Activated T-helper 2 cell treated with anti-CD3 and anti-CD28 coated beads, Interferon-gamma antibody, Interleukin-2, Interleukin-4, amounts not matched to agents 10 μg/mL and 5 μg/mL and 100 μg/mL, durations not matched to agents 14 hours and 24 hours and 36 hours (primary cell): ENCODE measurements at regions not wholly inside any gene's neighbourhood (a gene's known extent, or its start where the extent isn't known, plus 50 kb on each side); places are given as distances from the start of the nearest gene placed in this dataset.

Experiments
- DNase-seq: peaks from one replicate; pipeline ENCODE4 v3.0.0; 2021; ENCODE audit warnings: low spot score
- H3K27ac Mint-ChIP-seq: one replicate; pipeline ENCODE4 v1.8.0; 2021; ENCODE audit warnings: mixed read lengths
- H3K27me3 Mint-ChIP-seq: one replicate; pipeline ENCODE4 v1.8.0; 2021; ENCODE audit warnings: low read depth, mixed read lengths
- H3K36me3 Mint-ChIP-seq: one replicate; pipeline ENCODE4 v1.8.0; 2021; ENCODE audit warnings: low read depth, mixed read lengths
- H3K4me1 Mint-ChIP-seq: one replicate; pipeline ENCODE4 v1.8.0; 2021; ENCODE audit warnings: low read depth, mixed read lengths
- H3K4me3 Mint-ChIP-seq: one replicate; pipeline ENCODE4 v1.8.0; 2021; ENCODE audit warnings: low read depth, mild to moderate bottlenecking, moderate library complexity, mixed read lengths
- H3K9me3 Mint-ChIP-seq: one replicate; pipeline ENCODE4 v1.8.0; 2021; ENCODE audit warnings: mixed read lengths
- intact Hi-C: fragments of 100-400 bp; cut with micrococcal nuclease; formaldehyde crosslinking; loops from one replicate; pipeline ENCODE4 v1.15.1; 2023

DNA sequence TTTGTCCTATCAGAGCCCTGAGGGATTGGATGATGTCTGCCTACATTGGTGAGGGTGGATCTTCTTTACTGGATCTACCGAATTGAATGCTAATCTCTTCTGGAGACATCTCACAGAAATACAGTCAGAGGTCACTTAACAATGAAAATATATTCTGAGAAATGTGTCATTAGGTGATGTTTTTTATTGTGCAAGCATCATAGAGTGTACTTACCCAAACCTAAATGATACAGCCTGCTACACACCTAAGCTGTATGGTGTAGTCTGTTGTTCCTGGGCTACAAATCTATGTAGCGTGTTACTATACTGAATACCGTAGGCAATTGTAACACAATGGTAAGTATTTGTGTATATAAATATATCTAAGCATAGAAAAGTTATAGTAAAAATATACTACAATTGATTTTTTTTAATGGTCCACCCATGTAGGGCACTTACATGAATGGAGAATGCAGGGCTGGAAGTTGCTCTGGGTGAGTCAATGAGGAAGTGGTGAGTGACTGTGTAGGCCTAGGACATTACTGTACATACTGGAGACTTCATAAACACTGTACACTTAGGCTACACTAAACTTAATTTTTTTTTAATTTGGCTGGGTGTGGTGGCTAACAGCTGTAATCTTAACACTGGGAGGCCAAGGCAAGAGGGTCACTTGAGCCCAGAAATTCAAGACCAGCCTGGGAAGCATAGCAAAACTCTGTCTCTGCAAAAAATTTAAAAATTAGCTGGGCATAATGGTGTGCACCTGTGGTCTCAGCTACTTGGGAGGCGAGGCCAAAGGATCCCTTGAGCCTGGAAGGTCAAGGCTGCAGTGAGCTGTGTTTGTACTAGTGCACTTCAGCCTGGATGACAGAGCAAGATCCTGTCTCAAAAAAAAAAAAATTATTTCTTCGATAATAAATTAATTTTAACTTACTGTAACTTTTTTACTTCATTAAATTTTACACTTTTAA lies 226.3 kb upstream of the UBE2E3 start:
- H3K27me3 Mint-ChIP-seq: peaks cover 1% of the 10 kb centered on the region
- H3K36me3 Mint-ChIP-seq: no peaks in the 10 kb centered on the region
- intact Hi-C loops: no loop called here
- no peak overlapping the region for H3K27ac Mint-ChIP-seq
- no peak for DNase-seq
- H3K4me3 Mint-ChIP-seq: no peak overlapping the region
- no peaks in the 10 kb centered on the region for H3K9me3 Mint-ChIP-seq
- no peaks in the 10 kb centered on the region for H3K4me1 Mint-ChIP-seq

GRCh38 chr2:180751306-180751920 lies 229.0 kb upstream of the UBE2E3 start:
- Mint-ChIP-seq H3K4me3 (no peak overlapping the region), H3K36me3 (no peaks in the 10 kb centered on the region), H3K4me1 (no peaks in the 10 kb centered on the region), H3K9me3 (no peaks in the 10 kb centered on the region), H3K27me3 (peaks cover 1% of the 10 kb centered on the region), H3K27ac (no peak overlapping the region)
- DNase-seq: no peak
- intact Hi-C loops: no loop called here

DNA sequence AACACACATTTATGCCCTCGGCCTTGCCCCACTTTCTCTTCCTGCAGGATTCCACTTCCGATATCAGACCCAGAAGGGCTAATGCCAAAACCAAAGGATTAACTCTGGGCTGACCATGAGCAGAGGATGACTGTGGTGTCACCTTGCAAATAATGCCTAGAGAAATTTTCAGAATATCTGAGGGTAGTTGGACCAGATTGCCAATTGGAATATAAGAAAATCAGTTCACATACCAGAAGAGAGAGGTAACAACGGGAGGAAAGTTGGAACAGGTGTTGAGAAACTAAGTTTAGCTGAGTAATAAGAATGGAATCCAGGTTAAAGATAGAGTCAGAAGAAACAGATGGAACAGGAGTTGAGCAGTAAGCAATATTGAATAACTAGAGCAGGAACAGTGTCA lies 232.7 kb upstream of the UBE2E3 start:
- no peak overlapping the region for H3K27ac Mint-ChIP-seq
- no peak overlapping the region for H3K4me3 Mint-ChIP-seq
- DNase-seq: no peak
- no peaks in the 10 kb centered on the region for H3K36me3 Mint-ChIP-seq
- H3K27me3 Mint-ChIP-seq: peaks cover 1% of the 10 kb centered on the region
- H3K4me1 Mint-ChIP-seq: no peaks in the 10 kb centered on the region
- H3K9me3 Mint-ChIP-seq: no peaks in the 10 kb centered on the region
- intact Hi-C loops: no loop called here

- Mint-ChIP-seq H3K36me3 (no peaks in the 10 kb centered on the region), H3K4me1 (no peaks in the 10 kb centered on the region), H3K27me3 (no peaks in the 10 kb centered on the region), H3K27ac (no peak overlapping the region), H3K4me3 (no peak overlapping the region), H3K9me3 (no peaks in the 10 kb centered on the region)
- no peak for DNase-seq
- intact Hi-C loops: no loop called here
Measured at GRCh38 chr2:180743401-180743800, 237.0 kb upstream of the UBE2E3 start.

DNA sequence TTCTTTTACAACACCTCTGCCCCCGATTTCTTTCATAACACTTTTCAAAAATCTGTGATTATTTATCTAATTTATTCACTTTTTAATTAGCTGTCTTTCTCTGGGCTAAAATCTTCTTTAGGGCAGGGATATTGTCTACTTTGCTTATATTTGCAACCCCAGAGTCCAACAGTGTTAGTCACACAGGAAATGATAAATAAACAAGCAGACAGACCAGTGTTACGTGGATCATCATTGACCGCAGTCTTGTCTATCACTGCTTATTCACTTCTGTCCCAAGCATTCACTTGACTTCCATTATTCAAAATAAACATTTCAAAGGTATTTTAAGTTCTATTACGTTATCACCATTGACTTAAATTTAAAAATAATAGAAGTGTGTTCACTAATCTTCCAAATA lies 237.6 kb upstream of the UBE2E3 start:
- Mint-ChIP-seq H3K27ac (no peak overlapping the region), H3K4me3 (no peak overlapping the region), H3K36me3 (no peaks in the 10 kb centered on the region), H3K27me3 (no peaks in the 10 kb centered on the region), H3K9me3 (no peaks in the 10 kb centered on the region), H3K4me1 (no peaks in the 10 kb centered on the region)
- intact Hi-C loops: no loop called here
- no peak for DNase-seq

- Mint-ChIP-seq H3K27ac (no peak overlapping the region), H3K9me3 (no peaks in the 10 kb centered on the region), H3K4me3 (no peak overlapping the region), H3K36me3 (no peaks in the 10 kb centered on the region), H3K27me3 (no peaks in the 10 kb centered on the region), H3K4me1 (no peaks in the 10 kb centered on the region)
- no peak for DNase-seq
- intact Hi-C loops: no loop called here
Measured at GRCh38 chr2:180739070-180739469, 241.3 kb upstream of the UBE2E3 start.

DNA sequence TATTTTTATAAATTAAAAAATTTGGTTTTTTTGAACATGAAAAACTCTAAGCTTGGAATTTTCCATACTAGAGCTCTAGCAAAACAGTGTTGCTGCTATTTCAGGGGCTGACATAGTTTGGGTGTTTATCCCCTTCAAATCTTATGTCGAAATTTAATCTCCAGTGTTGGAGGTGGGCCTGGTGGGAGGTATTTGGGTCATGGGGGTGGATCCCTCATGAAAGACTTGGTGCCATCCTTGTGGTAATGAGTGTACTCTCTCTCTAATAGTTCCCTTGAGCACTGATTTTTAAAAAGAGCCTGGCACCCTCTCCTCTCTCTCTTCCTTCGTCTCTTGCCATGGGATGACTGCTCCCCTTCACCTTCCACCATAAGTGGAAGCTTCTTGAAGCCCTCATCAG lies 244.6 kb upstream of the UBE2E3 start:
- no peaks in the 10 kb centered on the region for H3K27me3 Mint-ChIP-seq

DNA sequence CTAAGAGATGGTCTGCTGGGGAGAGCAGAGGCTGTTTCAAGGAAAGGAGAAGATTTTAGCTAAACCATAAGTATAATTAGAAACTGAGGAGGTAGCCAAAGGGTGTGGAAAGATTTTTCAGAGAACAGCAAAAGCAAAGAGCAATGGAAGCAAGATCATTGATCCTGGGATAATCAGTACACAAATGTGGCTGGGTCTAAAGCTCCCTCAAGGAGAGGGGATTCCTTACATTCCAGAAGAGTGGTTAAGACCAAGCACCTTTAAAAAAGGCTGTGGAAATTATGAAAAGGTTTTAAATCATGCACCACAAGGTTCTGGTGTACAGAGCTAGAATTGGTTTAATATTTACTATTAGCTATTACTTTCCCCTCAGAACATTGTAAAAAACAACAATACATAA lies 246.0 kb upstream of the UBE2E3 start:
- Mint-ChIP-seq H3K36me3 (no peaks in the 10 kb centered on the region), H3K4me1 (no peaks in the 10 kb centered on the region), H3K4me3 (no peak overlapping the region), H3K27ac (no peak overlapping the region), H3K9me3 (no peaks in the 10 kb centered on the region), H3K27me3 (no peaks in the 10 kb centered on the region)
- no peak for DNase-seq
- intact Hi-C loops: no loop called here

More for the DNA sequence above, 244.6 kb upstream of the UBE2E3 start:
- Mint-ChIP-seq H3K9me3 (no peaks in the 10 kb centered on the region), H3K4me1 (no peaks in the 10 kb centered on the region), H3K4me3 (no peak overlapping the region), H3K27ac (no peak overlapping the region), H3K36me3 (no peaks in the 10 kb centered on the region)
- intact Hi-C loops: no loop called here
- DNase-seq: no peak

DNA sequence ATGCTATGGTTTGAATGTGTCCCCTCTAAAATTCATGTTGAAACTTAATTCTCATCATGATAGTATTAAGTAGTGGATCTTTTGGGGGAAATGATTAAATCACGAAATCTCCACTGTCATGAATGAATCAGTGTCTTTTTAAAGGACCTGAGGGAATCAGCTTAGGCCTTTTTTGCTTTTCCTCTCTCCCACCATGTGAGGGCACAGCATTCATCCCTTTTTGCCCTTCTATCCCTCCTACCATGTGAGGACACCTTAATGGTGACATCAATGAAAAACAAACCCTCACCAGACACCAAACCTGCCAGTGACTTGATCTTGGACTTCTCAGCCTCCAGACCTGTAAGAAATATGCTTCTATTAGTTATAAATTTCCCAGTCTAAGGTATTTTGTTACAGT lies 247.1 kb upstream of the UBE2E3 start:
- no peaks in the 10 kb centered on the region for H3K27me3 Mint-ChIP-seq
- no peaks in the 10 kb centered on the region for H3K9me3 Mint-ChIP-seq
- no peak overlapping the region for H3K27ac Mint-ChIP-seq
- no peaks in the 10 kb centered on the region for H3K4me1 Mint-ChIP-seq
- no peak overlapping the region for H3K4me3 Mint-ChIP-seq
- no peak for DNase-seq
- intact Hi-C loops: no loop called here
- H3K36me3 Mint-ChIP-seq: no peaks in the 10 kb centered on the region

- intact Hi-C loops: no loop called here
- Mint-ChIP-seq H3K4me3 (no peak overlapping the region), H3K36me3 (no peaks in the 10 kb centered on the region), H3K27ac (no peak overlapping the region), H3K27me3 (no peaks in the 10 kb centered on the region), H3K9me3 (no peaks in the 10 kb centered on the region), H3K4me1 (no peaks in the 10 kb centered on the region)
- no peak for DNase-seq
Measured at GRCh38 chr2:180732337-180732736, 248.1 kb upstream of the UBE2E3 start.

DNA sequence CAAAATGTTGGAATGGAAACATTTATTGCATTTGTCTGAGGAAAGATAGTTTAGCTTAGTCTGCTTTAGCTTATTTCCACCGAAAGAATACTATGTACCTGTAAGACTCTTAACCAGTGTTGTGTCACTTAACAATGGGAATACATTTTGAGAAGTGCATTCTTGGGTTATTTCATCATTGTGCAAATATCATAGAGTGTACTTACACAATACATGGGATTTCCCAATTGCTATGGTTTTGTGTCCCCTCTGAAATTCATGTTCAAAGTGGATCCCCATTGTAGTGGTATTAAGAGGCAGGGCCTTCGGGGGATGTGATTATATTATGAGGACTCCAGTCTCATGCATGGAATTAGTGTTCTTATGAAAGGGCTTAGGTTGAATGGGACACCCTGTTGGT lies 249.4 kb upstream of the UBE2E3 start:
- H3K9me3 Mint-ChIP-seq: no peaks in the 10 kb centered on the region
- no peaks in the 10 kb centered on the region for H3K36me3 Mint-ChIP-seq
- H3K4me3 Mint-ChIP-seq: no peak overlapping the region
- intact Hi-C loops: no loop called here
- H3K4me1 Mint-ChIP-seq: no peaks in the 10 kb centered on the region
- no peak overlapping the region for H3K27ac Mint-ChIP-seq
- no peak for DNase-seq
- H3K27me3 Mint-ChIP-seq: no peaks in the 10 kb centered on the region

DNA sequence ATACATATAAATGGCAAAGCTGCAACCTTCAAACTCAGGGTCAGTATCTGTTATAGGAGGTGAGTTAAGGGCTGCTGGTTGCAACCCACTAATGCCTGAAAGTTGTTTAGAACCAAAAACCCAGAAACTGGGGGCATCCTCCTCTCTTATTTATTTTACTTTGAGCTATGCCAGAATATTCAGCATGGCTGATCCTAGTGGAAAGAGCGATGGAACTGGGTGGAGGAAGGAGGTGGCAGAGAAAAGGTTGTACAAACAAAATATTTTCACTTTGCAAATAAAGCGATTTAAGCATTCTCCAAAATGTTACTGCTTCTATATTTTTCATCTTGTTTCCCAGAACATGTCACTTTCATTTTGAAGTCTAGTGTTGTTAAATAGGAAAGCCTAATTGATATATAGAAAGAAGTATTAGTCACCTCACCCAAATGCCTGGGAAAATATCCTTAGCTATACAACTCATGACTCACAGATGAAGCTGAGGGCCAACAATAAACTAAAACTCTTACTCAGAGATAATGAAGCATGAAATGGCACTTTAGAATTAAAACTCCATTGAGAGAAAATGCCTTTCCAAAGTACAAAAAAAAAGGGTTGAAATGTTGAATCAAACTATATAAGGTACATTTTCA lies 251.4 kb upstream of the UBE2E3 start:
- no peak overlapping the region for H3K4me3 Mint-ChIP-seq
- H3K9me3 Mint-ChIP-seq: no peaks in the 10 kb centered on the region
- H3K4me1 Mint-ChIP-seq: no peaks in the 10 kb centered on the region
- no peak for DNase-seq
- H3K27ac Mint-ChIP-seq: no peak overlapping the region
- H3K27me3 Mint-ChIP-seq: no peaks in the 10 kb centered on the region
- H3K36me3 Mint-ChIP-seq: no peaks in the 10 kb centered on the region
- intact Hi-C loops: no loop called here

- no peaks in the 10 kb centered on the region for H3K4me1 Mint-ChIP-seq
- intact Hi-C loops: no loop called here
- no peaks in the 10 kb centered on the region for H3K9me3 Mint-ChIP-seq
Measured at GRCh38 chr2:180723712-180724111, 256.7 kb upstream of the UBE2E3 start.

More at GRCh38 chr2:180723712-180724111, 256.7 kb upstream of the UBE2E3 start:
- Mint-ChIP-seq H3K4me3 (no peak overlapping the region), H3K36me3 (no peaks in the 10 kb centered on the region), H3K27me3 (no peaks in the 10 kb centered on the region), H3K27ac (no peak overlapping the region)
- no peak for DNase-seq
